Right lobe of liver (tissue), 6 donors: ENCODE measurements at regions not wholly inside any gene's neighbourhood (a gene's known extent, or its start where the extent isn't known, plus 50 kb on each side); places are given as distances from the start of the nearest gene placed in this dataset.
A peak's percentile ranks its signal among the peaks of the same experiment; 100 is the strongest.

Experiments used
- ATAC-seq, 4 donors: fragments of 200-7000 bp; cut with Tn5 transposase; one replicate each; pipeline ENCODE4 v1.9.1; 2020; ENCODE audit warnings: mild to moderate bottlenecking in 4 of 4, moderate library complexity in 4 of 4
- DNase-seq, 3 donors: peaks; one replicate each; pipeline ENCODE4 v3.0.0-alpha.2; 2020
- H3K27ac ChIP-seq, 3 donors: fragments of 200-600 bp; one replicate each; pipeline ENCODE4 v1.8.0; 2022
- H3K27me3 ChIP-seq, 2 donors: fragments of 200-600 bp; one replicate each; pipeline ENCODE4 v1.8.0; 2022
- H3K36me3 ChIP-seq, 4 donors: fragments of 200-600 bp; sonication (generic) in 1 of 4; one replicate each; pipeline versions ENCODE4 v1.5.1 to v1.8.0; 2017 to 2022; ENCODE audit warnings: control low read depth in 1 of 4
- H3K4me1 ChIP-seq, 4 donors: fragments of 200-600 bp; sonication (generic) in 1 of 4; one replicate each; pipeline versions ENCODE4 v1.5.1 to v1.8.0; 2017 to 2022; ENCODE audit warnings: control low read depth in 1 of 4
- H3K4me3 ChIP-seq, 3 donors: fragments of 200-600 bp; one replicate each; pipeline ENCODE4 v1.8.0; 2022
- H3K9me3 ChIP-seq, 4 donors: fragments of 200-600 bp; sonication (generic) in 1 of 4; one replicate each; pipeline versions ENCODE4 v1.5.1 to v1.8.0; 2017 to 2022; ENCODE audit warnings: control low read depth in 1 of 4
- POLR2A ChIP-seq: fragments of 450-650 bp; IDR thresholded peaks from one replicate; pipeline ENCODE4 v1.6.1; 2017; ENCODE audit warnings: antibody characterized with exemption, mild to moderate bottlenecking
- WGBS: methylation state at CpG from one replicate; pipeline ENCODE4 v1.1.6; 2018; ENCODE audit warnings: low coverage, low lambda C conversion rate; ENCODE audit not compliant: insufficient coverage; ENCODE audit errors: missing lambda C conversion rate; 5-methylcytosine and 5-hydroxymethylcytosine counted together
- intact Hi-C, 2 donors: fragments of 100-400 bp; cut with DNase I; formaldehyde crosslinking; loops; one replicate each; pipeline versions ENCODE4 v1.11.2 to v1.14.1; 2022
- TF ChIP-seq, protein P1 (sequence below), 4 donors: fragments of 200-600 bp in 3 of 4; fragments of 450-650 bp in 1 of 4; IDR thresholded peaks; one replicate each; pipeline versions ENCODE4 v1.5.1 to v1.8.0; 2016 to 2022; ENCODE audit warnings: antibody characterized with exemption in 4 of 4, mild to moderate bottlenecking in 2 of 4
- donor health status: DM: no; HTN: yes; CAD: no.
- donor health status: DM: no; HTN: no; CAD: no.
- donor health status: DM: no; HTN: no; CAD: no.
- donor health status: DM: no; HTN: yes; CAD: no.
- donor health status: DM: no; HTN: yes; CAD: no.

DNA sequence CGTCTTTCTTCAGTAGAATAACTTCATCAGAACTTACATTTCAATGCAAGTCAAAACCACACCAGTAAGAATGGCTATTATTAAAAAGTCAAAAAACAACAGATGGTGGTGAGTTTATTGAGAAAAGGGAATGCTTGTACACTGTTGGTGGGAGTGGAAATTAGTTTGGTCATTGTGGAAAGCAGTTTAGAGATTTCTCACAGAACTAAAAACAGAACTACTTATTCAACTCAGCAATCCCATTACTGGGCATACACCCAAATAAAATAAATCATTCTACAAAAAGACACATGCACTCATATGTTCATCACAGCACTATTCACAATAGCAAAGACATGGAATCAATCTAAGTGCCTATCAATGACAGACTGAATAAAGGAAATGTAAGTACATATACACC, 231.2 kb downstream of the NHLRC3 start:
- intact Hi-C loops: no loop called here
- no peak for ATAC-seq

DNA sequence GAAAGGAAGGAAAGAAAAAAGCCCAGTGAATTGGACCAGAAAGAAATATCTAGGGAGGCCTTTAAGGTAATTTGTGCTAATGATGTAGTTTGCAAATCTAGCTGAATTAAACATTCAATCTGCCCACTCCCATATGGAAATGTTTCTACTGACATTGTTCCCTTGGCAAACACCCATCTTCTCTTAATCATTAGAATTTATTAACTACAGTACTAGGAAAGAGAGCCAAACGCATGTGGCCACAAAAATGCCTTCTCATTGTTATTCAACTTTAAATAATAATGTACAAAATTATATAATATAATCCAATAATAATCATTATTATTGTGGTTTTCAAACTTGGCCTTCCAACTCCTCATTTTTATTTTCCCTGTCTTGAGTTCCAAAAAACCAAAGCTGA, 234.7 kb downstream of the NHLRC3 start:
- H3K36me3 ChIP-seq: no peaks in the 10 kb centered on the region
- 53% methylated on average over 1 of the region's 1 CpG for WGBS
- H3K4me3 ChIP-seq: no peak overlapping the region
- TF ChIP-seq, protein P1, sequence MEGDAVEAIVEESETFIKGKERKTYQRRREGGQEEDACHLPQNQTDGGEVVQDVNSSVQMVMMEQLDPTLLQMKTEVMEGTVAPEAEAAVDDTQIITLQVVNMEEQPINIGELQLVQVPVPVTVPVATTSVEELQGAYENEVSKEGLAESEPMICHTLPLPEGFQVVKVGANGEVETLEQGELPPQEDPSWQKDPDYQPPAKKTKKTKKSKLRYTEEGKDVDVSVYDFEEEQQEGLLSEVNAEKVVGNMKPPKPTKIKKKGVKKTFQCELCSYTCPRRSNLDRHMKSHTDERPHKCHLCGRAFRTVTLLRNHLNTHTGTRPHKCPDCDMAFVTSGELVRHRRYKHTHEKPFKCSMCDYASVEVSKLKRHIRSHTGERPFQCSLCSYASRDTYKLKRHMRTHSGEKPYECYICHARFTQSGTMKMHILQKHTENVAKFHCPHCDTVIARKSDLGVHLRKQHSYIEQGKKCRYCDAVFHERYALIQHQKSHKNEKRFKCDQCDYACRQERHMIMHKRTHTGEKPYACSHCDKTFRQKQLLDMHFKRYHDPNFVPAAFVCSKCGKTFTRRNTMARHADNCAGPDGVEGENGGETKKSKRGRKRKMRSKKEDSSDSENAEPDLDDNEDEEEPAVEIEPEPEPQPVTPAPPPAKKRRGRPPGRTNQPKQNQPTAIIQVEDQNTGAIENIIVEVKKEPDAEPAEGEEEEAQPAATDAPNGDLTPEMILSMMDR (IDR thresholded peaks at IDR 0.05): no peak
- TF ChIP-seq POLR2A: no peak
- ATAC-seq (no peak), DNase-seq (no peak)
- no peak overlapping the region for H3K27ac ChIP-seq
- no peaks in the 10 kb centered on the region for H3K27me3 ChIP-seq
- no peaks in the 10 kb centered on the region for H3K4me1 ChIP-seq
- H3K9me3 ChIP-seq: no peaks in the 10 kb centered on the region
- intact Hi-C loops: no loop called here

More for the DNA sequence above, 231.2 kb downstream of the NHLRC3 start:
- Histone ChIP-seq H3K4me3 (no peak overlapping the region), H3K4me1 (no peaks in the 10 kb centered on the region), H3K9me3 (no peaks in the 10 kb centered on the region), H3K36me3 (no peaks in the 10 kb centered on the region), H3K27me3 (no peaks in the 10 kb centered on the region), H3K27ac (no peak overlapping the region)
- TF ChIP-seq, protein P1 (IDR thresholded peaks at IDR 0.05): no peak
- no peak for TF ChIP-seq POLR2A
- WGBS: 44% methylated on average over 1 of the region's 1 CpG
- no peak for DNase-seq

- Histone ChIP-seq H3K4me1 (no peaks in the 10 kb centered on the region), H3K4me3 (no peak overlapping the region), H3K27ac (no peak overlapping the region), H3K9me3 (no peaks in the 10 kb centered on the region), H3K27me3 (no peaks in the 10 kb centered on the region), H3K36me3 (no peaks in the 10 kb centered on the region)
- DNase-seq (peak in 1 of 3 donors; percentile 24), ATAC-seq (peak; percentile 58 to 79 (median 68))
- TF ChIP-seq, protein P1 (IDR thresholded peaks at IDR 0.05): peak in 3 of 4 donors; percentile 26 to 33 (median 32)
- no peak for TF ChIP-seq POLR2A
- WGBS: 36% methylated on average over 6 of the region's 6 CpGs
- intact Hi-C loops: no loop called here
Measured at GRCh38 chr13:39273953-39274738, 235.9 kb downstream of the NHLRC3 start.

GRCh38 chr13:39274739-39275325, 236.6 kb downstream of the NHLRC3 start:
- intact Hi-C loops: no loop called here
- TF ChIP-seq, protein P1 (IDR thresholded peaks at IDR 0.05): no peak
- TF ChIP-seq POLR2A: no peak
- whole genome bisulfite sequencing: 49% methylated on average over 3 of the region's 3 CpGs

More at GRCh38 chr13:39274739-39275325, 236.6 kb downstream of the NHLRC3 start:
- Histone ChIP-seq H3K27ac (no peak overlapping the region), H3K4me1 (no peaks in the 10 kb centered on the region), H3K9me3 (no peaks in the 10 kb centered on the region), H3K4me3 (no peak overlapping the region), H3K27me3 (no peaks in the 10 kb centered on the region), H3K36me3 (no peaks in the 10 kb centered on the region)
- DNase-seq (no peak), ATAC-seq (no peak)
